Smooth muscle cell (in vitro differentiated cells): ENCODE measurements at regions not wholly inside any gene's neighbourhood (a gene's known extent, or its start where the extent isn't known, plus 50 kb on each side); places are given as distances from the start of the nearest gene placed in this dataset.
A peak's percentile ranks its signal among the peaks of the same experiment; 100 is the strongest.

Experiments used
- DNase-seq: peaks from one replicate; lab custom pipeline; 2025; ENCODE audit not compliant: unreplicated experiment; lab: John Stamatoyannopoulos, UW
- H2AFZ ChIP-seq: fragments of 200-600 bp; sonication (generic); 2 replicates; pipeline ENCODE4 v1.6.0; 2016; ENCODE audit warnings: antibody characterized with exemption, low read depth, mild to moderate bottlenecking
- H3F3A ChIP-seq: fragments of 200-600 bp; sonication (generic); 2 replicates; pipeline ENCODE4 v1.6.0; 2017; ENCODE audit warnings: antibody characterized with exemption, low read depth
- H3K27ac ChIP-seq: fragments of 200-600 bp; sonication (generic); 2 replicates; pipeline ENCODE4 v1.5.1; 2016; ENCODE audit warnings: low read depth, mild to moderate bottlenecking
- H3K27me3 ChIP-seq: fragments of 200-600 bp; sonication (generic); 2 replicates; pipeline ENCODE4 v1.6.1; 2016; ENCODE audit warnings: low read depth, mild to moderate bottlenecking
- H3K36me3 ChIP-seq: fragments of 200-600 bp; sonication (generic); 2 replicates; pipeline ENCODE4 v1.5.1; 2016; ENCODE audit warnings: low read depth
- H3K4me1 ChIP-seq: fragments of 200-600 bp; sonication (generic); 2 replicates; pipeline ENCODE4 v1.5.1; 2016; ENCODE audit warnings: low read depth
- H3K4me2 ChIP-seq: fragments of 200-600 bp; sonication (generic); 2 replicates; pipeline ENCODE4 v1.6.0; 2016; ENCODE audit warnings: mild to moderate bottlenecking
- H3K4me3 ChIP-seq: fragments of 200-600 bp; sonication (generic); 2 replicates; pipeline ENCODE4 v1.5.1; 2016; ENCODE audit warnings: mild to moderate bottlenecking
- H3K79me2 ChIP-seq: fragments of 200-600 bp; sonication (generic); 2 replicates; pipeline ENCODE4 v1.6.0; 2016; ENCODE audit warnings: low read depth, mild to moderate bottlenecking
- H3K9ac ChIP-seq: fragments of 200-600 bp; sonication (generic); 2 replicates; pipeline ENCODE4 v1.6.0; 2016; ENCODE audit warnings: low read depth
- H3K9me3 ChIP-seq: fragments of 200-600 bp; sonication (generic); replicated peaks from 2 replicates; pipeline ENCODE4 v1.5.1; 2016; ENCODE audit warnings: low read depth
- H4K20me1 ChIP-seq: fragments of 200-600 bp; sonication (generic); 2 replicates; pipeline ENCODE4 v1.6.0; 2016; ENCODE audit warnings: low read depth
- WGBS: methylation state at CpG from one replicate; pipeline ENCODE4 v1.1.7; 2016; ENCODE audit warnings: low lambda C conversion rate; 5-methylcytosine and 5-hydroxymethylcytosine counted together
- TF ChIP-seq, protein P1 (sequence below): fragments of 200-600 bp; sonication (generic); IDR thresholded peaks from 2 replicates; pipeline ENCODE4 v1.5.1; 2017; ENCODE audit warnings: borderline replicate concordance, mild to moderate bottlenecking, antibody characterized with exemption; ENCODE audit not compliant: insufficient read depth, poor library complexity, severe bottlenecking

DNA sequence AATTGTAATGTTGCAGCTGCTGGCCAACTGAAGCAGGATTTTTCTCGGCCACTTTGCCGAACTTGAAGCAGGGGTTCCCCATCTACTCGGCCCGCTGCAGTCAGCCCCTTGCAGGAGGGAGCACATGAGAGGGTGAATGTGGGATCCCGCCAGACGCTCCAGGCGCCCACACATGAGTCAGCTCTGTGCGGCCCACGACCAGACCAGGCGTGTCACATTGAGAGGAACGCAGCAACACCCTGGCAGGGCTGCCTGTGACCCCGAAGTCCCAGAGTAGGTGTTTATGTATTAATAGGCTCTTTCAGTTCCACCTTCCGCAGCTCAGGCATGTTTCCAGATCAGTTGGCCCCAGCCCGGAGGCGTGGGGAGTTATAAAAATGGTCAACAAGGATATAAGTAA, 344.7 kb upstream of the PABPC4L start:
- H3K4me2 ChIP-seq, result no peak overlapping the region
- peaks cover 20% of the 10 kb centered on the region for H3K9me3 ChIP-seq
- peaks cover 7% of the 10 kb centered on the region for H3K36me3 ChIP-seq
- TF ChIP-seq, protein P1, sequence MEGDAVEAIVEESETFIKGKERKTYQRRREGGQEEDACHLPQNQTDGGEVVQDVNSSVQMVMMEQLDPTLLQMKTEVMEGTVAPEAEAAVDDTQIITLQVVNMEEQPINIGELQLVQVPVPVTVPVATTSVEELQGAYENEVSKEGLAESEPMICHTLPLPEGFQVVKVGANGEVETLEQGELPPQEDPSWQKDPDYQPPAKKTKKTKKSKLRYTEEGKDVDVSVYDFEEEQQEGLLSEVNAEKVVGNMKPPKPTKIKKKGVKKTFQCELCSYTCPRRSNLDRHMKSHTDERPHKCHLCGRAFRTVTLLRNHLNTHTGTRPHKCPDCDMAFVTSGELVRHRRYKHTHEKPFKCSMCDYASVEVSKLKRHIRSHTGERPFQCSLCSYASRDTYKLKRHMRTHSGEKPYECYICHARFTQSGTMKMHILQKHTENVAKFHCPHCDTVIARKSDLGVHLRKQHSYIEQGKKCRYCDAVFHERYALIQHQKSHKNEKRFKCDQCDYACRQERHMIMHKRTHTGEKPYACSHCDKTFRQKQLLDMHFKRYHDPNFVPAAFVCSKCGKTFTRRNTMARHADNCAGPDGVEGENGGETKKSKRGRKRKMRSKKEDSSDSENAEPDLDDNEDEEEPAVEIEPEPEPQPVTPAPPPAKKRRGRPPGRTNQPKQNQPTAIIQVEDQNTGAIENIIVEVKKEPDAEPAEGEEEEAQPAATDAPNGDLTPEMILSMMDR, result no peak
- H3K4me1 ChIP-seq, result peaks cover 3% of the 10 kb centered on the region
- H3K27ac ChIP-seq, result no peak overlapping the region
- DNase-seq, result no peak
- no peaks in the 10 kb centered on the region for H3K27me3 ChIP-seq
- no peaks in the 10 kb centered on the region for H3F3A ChIP-seq
- H2AFZ ChIP-seq, result no peak overlapping the region
- no peak overlapping the region for H3K4me3 ChIP-seq
- no peaks in the 10 kb centered on the region for H4K20me1 ChIP-seq
- 96% methylated on average over 15 of the region's 15 CpGs for WGBS
- H3K9ac ChIP-seq, result no peak overlapping the region
- H3K79me2 ChIP-seq, result no peaks in the 10 kb centered on the region

DNA sequence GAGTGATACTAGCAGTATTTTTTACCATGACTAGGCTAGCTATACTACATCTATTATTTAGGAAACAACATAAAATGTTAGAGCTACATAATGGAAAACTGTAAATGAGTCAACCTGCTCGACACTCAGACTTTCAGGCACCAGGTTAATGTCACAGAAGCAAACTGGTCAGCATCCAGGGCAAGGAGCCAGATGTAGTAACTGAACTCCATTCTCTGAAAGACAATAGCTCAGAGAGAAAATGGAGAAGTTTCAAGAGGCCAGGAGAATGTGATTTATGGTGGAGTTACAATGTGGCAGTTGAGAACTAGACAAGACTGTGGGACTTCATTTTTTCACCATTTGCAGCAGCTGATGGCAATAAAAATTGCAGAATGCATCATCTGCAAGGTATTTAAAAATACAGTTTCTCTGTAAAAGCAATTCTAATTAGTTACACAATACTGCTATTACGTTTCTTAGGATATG, 342.7 kb upstream of the PABPC4L start:
- Histone ChIP-seq H3K79me2 (no peaks in the 10 kb centered on the region), H3K9me3 (peaks cover 20% of the 10 kb centered on the region), H3K4me3 (no peak overlapping the region), H3K36me3 (peaks cover 7% of the 10 kb centered on the region), H3K27ac (peak overlapping the region; percentile 77), H2AFZ (peak overlapping the region; percentile 22), H3F3A (no peaks in the 10 kb centered on the region), H4K20me1 (no peaks in the 10 kb centered on the region), H3K4me1 (peaks cover 3% of the 10 kb centered on the region), H3K4me2 (peak overlapping the region; percentile 22), H3K9ac (no peak overlapping the region), H3K27me3 (no peaks in the 10 kb centered on the region)
- no peak for DNase-seq
- WGBS, result 47% methylated on average over 2 of the region's 2 CpGs
- TF ChIP-seq, protein P1, result no peak

DNA sequence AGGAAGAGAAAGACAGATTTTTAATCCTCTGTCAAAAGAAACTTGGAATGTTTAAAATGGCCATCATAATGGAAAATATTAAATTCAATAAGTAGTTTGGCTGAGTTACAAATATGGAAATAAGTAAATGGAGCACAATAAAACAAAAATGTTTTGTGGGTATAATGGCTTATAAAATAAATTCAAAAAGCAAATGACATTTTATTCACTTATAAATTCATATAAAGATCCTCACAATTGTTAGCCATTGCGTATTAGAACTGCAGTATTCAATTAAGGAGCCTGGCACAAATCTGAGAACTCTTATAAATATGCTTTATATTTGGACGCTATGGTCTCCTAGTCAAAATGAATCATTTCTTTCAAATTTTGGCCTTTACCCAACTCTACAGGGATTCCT, 339.0 kb upstream of the PABPC4L start:
- H3F3A ChIP-seq, result no peaks in the 10 kb centered on the region
- 97% methylated on average over 2 of the region's 2 CpGs for WGBS

More for the DNA sequence above, 339.0 kb upstream of the PABPC4L start:
- no peak overlapping the region for H3K4me3 ChIP-seq
- no peak overlapping the region for H3K4me2 ChIP-seq
- peak overlapping the region; percentile 9 for H2AFZ ChIP-seq
- peak overlapping the region; percentile 51 for H3K27ac ChIP-seq
- no peak for DNase-seq
- H3K79me2 ChIP-seq, result no peaks in the 10 kb centered on the region
- no peak overlapping the region for H3K9ac ChIP-seq
- H3K27me3 ChIP-seq, result no peaks in the 10 kb centered on the region
- TF ChIP-seq, protein P1, result no peak
- peaks cover 3% of the 10 kb centered on the region for H3K4me1 ChIP-seq
- H3K36me3 ChIP-seq, result no peaks in the 10 kb centered on the region
- no peaks in the 10 kb centered on the region for H4K20me1 ChIP-seq
- no peaks in the 10 kb centered on the region for H3K9me3 ChIP-seq
